Activated T-cell treated with anti-CD3 and anti-CD28 coated beads for 24 hours (primary cell): ENCODE measurements at regions not wholly inside any gene's neighbourhood (a gene's known extent, or its start where the extent isn't known, plus 50 kb on each side); places are given as distances from the start of the nearest gene placed in this dataset.

Experiments used
- DNase-seq: peaks from one replicate; pipeline ENCODE4 v3.0.0-alpha.2; 2020; ENCODE audit warnings: low read depth

GRCh38 chr2:105621038-105621437 is 123.7 kb upstream of the NCK2 start:
- no peak for DNase-seq

GRCh38 chr2:105618351-105618659 is 126.4 kb upstream of the NCK2 start:
- DNase-seq, result no peak

- DNase-seq, result no peak
Measured at GRCh38 chr2:105617631-105618350, 126.9 kb upstream of the NCK2 start.

GRCh38 chr2:105615305-105615704 is 129.4 kb upstream of the NCK2 start:
- no peak for DNase-seq

- DNase-seq, result no peak
Measured at GRCh38 chr2:105611811-105612424, 132.8 kb upstream of the NCK2 start.

- DNase-seq, result no peak
Measured at GRCh38 chr2:105611333-105611637, 133.4 kb upstream of the NCK2 start.

GRCh38 chr2:105610576-105611332 is 134.0 kb upstream of the NCK2 start:
- no peak for DNase-seq

- DNase-seq, result no peak
Measured at GRCh38 chr2:105609746-105610402, 134.8 kb upstream of the NCK2 start.

GRCh38 chr2:105607920-105608504 is 136.7 kb upstream of the NCK2 start:
- DNase-seq, result no peak

GRCh38 chr2:105606081-105606480 is 138.6 kb upstream of the NCK2 start:
- no peak for DNase-seq

GRCh38 chr2:105604938-105605337 is 139.8 kb upstream of the NCK2 start:
- no peak for DNase-seq

- DNase-seq, result no peak
Measured at GRCh38 chr2:105600949-105601794, 143.5 kb upstream of the NCK2 start.

GRCh38 chr2:105600602-105600948 is 144.1 kb upstream of the NCK2 start:
- DNase-seq, result no peak

GRCh38 chr2:105600037-105600442 is 144.7 kb upstream of the NCK2 start:
- no peak for DNase-seq

GRCh38 chr2:105598829-105599698 is 145.6 kb upstream of the NCK2 start:
- no peak for DNase-seq

- no peak for DNase-seq
Measured at GRCh38 chr2:105597806-105598803, 146.6 kb upstream of the NCK2 start.

GRCh38 chr2:105597011-105597805 is 147.5 kb upstream of the NCK2 start:
- DNase-seq, result no peak

GRCh38 chr2:105596411-105596921 is 148.2 kb upstream of the NCK2 start:
- no peak for DNase-seq
